ENCODE measurements at regions not wholly inside any gene's neighbourhood (a gene's known extent, or its start where the extent isn't known, plus 50 kb on each side); places are given as distances from the start of the nearest gene placed in this dataset.

DNA sequence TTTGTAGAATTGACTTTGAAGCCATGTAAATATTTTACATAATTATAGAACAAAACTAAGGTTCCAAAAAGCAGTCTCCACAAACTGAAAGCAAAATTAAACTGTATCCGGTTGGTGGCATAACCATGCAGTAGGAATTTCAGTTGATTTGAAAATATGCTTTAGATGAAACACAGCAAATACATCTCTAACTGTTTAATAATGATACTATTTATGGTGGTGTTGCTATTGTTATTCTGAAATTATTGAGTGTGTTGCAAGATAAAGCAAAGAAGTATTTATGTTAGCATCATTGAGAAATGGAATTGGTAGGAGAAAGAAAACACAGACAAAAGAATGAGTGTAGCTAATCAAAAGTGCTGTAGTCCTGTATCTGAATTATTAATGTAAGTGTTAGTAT, 73.8 kb upstream of the MTHFD1L start:
- no peak for TF ChIP-seq CTCF (IDR thresholded peaks at IDR 0.05)
- TF ChIP-seq POLR2AphosphoS5 (IDR thresholded peaks at IDR 0.05), result no peak
